ENCODE measurements at regions not wholly inside any gene's neighbourhood (a gene's known extent, or its start where the extent isn't known, plus 50 kb on each side); places are given as distances from the start of the nearest gene placed in this dataset.
"Not testable (repeated sequence)": the region's sequence is repeated elsewhere in the genome, so short reads cannot be mapped to it uniquely, and the experiment has no call there.

- no peak for ATAC-seq
Measured at GRCh38 chr13:54415753-54416366, 1387.2 kb downstream of the OLFM4 start.

DNA sequence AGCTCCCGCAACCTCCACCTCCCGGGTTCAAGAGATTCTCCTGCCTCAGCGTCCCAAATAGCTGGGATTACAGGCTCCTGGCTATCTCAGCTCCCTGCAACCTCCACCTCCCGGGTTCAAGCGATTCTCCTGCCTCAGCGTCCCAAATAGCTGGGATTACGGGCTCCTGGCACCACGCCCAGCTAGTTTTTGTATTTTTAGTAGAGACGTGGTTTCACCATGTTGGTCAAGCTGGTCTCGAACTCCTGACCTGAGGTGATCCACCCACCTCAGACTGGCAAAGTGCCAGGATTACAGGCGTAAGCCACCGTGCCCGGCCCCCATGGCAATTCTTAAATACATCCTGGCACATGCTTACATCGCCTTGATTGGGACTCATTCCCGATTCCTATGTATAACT lies 1394.3 kb downstream of the OLFM4 start:
- not testable (repeated sequence) for ATAC-seq

DNA sequence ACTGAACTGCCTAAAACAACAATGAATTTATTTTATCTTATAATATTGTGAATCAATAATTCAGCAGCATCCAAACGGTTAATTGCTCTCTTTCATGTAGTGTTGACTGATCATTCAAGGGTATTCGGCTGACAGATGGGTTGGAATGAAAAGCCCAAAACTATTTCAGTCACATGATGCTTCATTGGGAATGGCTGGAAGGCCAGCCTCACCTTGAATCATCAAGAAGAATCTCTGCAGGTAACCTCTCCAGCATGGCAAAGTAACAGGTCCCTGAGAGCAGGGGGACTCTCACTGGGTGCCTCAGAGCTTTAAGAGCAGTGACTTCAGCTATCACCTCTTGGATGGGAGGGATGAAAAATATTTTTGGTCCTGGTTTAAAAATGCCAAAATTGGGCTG lies 1395.7 kb downstream of the OLFM4 start:
- ATAC-seq = no peak

DNA sequence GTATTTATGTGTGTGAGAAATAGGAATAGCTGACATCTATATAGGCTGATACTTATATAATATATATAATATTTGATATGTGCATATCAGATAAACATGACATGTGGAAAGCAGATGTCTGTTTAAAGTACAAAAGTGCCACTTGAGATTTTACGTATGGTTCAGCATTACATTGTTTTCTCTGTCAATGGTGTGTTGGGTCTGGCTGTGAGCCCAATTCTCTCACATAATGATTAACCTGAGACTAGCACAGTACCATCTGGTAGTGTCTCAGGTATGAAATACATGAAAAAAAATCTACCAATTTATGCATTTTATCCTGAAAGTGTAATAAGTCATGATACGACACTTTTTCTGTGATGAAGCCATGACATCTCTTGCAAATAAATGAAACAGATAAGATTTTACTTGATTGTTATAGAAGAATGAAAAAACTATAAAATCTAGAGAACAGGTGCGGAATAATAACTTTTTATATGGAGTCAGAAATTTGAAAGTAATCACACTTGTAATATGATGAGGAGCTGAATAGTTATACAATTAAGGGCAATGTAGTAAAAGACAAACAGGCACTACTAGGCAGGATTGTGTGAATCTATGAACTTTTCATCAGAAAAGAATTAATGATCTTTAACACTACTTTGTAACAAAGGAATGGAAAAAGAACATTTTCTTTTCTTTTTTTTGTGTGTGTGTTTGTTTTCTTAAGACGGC lies 1405.0 kb downstream of the OLFM4 start:
- no peak for ATAC-seq

DNA sequence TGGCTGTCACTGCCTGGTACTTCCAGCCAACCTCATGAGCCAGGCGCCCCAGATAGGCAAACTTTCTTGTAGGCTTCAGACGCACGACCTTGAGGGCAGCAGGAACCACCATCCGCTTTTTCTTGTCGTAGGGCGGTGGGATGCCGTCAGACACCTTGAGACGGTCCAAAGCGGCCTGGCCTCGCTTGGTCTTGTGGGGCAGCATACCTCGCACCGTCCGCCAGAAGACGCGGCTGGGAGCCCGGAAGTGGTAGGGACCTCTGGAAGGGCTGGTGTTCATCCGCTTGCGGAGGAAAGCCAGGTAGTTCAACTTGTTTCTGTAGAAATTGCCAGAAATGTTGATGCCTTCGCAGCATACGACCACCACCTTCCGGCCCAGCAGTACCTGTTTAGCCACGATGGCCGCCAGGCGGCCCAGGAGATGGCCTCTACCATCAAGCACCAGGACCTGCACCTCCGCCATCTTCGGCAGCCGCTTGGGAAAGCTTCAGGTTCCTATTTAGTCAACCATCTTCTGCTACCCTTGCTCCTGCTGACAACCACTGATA lies 1412.3 kb downstream of the OLFM4 start:
- ATAC-seq = not testable (repeated sequence)

DNA sequence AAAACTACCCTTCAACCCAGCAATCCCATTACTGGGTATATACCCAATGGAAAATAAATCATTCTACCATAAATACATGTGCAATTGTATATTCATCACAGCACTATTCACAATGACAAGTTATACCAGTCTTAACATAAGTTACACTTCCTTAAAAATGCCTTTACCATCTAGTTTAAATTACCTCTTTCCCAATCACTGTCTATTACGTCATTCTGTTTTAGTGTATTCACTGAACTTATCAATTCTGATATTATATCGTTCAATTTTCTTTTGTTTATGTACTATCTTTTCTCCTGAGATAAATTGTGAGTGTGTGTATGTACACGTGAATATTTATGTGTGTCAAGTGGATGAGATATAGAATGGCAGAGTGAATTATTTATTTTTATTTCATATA lies 1416.8 kb downstream of the OLFM4 start:
- ATAC-seq = no peak

DNA sequence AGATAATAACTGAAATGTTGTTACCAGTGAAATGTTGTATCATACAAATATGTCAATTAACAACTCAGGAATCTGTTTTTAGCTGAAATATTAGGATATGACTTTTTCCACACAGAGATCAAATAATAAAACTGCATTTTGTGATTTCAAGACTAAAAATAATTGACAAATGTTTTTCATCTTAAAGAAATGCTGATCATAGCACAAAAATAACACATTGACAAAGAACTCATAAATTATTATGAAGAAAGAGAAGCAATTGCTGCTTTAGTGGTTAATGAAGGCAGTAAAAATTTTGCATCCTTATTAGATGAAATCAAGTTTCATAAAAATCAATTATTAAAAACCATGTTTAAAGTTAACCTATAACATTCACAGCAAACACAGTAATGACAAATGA lies 1417.3 kb downstream of the OLFM4 start:
- no peak for ATAC-seq

- ATAC-seq = no peak
Measured at GRCh38 chr13:54449922-54450321, 1421.3 kb downstream of the OLFM4 start.

DNA sequence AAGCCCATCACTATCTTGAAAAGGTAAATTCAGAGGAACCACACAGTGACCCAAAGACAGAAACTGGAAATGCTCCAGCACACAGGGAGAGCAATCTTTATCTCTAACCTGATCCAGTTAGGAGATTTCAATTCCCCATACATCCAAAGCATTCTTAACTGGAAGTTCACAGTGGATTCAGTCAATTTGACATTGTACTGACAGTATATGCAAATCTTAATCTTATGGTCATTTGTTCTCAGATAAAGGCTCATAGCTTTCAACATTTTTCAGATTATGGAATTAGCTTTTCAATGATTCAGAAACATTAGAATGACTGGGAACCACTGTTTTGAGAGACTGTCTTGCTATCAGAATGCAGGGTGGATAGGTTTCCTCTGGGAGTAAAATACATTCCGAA lies 1455.6 kb downstream of the OLFM4 start:
- no peak for ATAC-seq

- ATAC-seq = no peak
Measured at GRCh38 chr13:54486421-54487166, 1458.0 kb downstream of the OLFM4 start.

DNA sequence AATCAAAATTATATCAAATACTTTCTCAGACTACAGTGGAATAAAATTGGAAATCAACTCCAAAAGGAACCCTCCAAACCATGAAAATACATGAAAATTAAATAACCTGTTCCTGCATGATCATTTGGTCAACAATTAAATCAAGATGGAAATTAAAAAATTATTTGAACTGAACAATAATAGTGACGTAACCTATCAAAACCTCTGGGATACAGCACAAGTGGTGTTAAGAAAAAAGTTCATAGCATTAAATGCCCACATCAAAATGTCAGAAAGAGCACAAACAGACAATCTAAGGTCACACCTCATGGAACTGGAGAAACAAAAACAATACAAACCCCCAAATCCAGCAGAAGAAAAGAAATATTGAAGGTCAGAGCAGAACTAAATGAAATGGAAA lies 1460.7 kb downstream of the OLFM4 start:
- ATAC-seq = no peak

DNA sequence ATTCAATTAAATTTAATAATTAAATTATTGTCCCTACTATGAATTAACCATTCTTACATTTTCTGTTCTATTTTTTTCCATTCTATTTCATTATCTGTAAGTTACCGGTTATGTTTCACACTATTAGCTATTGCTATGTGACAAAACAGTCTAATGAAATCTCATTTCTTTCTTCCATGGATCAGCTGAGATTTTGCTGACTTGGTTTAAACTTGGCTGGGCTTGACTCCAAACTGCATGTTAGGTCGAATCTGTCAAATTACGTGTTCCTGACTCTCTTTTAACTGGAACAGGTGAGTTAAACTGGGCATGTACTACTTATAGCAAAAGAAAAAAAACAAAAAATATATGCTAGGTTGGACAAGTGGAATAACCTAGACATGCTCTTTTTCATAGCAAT lies 1464.4 kb downstream of the OLFM4 start:
- ATAC-seq = no peak

DNA sequence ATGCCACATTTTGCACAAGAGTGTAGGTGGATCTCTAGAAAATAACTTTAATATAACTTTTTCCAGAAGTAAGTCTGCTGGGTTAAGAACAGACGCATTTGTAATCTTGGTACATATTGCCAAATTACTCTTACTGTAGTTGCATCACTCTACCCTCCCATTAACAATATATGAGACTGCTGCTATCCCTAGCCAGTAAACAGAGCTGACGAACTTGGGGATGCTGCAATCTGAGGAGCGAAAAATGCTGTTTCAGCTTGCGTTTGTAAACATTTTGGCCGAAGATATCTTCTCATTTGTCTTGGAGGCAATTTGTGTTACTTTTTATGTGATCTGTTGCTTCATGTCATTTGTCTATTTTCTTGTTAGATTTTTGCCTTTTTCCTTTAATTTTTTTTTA lies 1482.8 kb downstream of the OLFM4 start:
- ATAC-seq = no peak

- no peak for ATAC-seq
Measured at GRCh38 chr13:54513254-54513653, 1484.6 kb downstream of the OLFM4 start.

GRCh38 chr13:54536112-54536511 lies 1507.5 kb downstream of the OLFM4 start:
- no peak for ATAC-seq

GRCh38 chr13:54563286-54563685 lies 1534.7 kb downstream of the OLFM4 start:
- ATAC-seq = no peak

- not testable (repeated sequence) for ATAC-seq
Measured at GRCh38 chr13:54572037-54572436, 1543.4 kb downstream of the OLFM4 start.

GRCh38 chr13:54573186-54573585 lies 1544.6 kb downstream of the OLFM4 start:
- ATAC-seq = no peak

GRCh38 chr13:54574791-54575190 lies 1546.2 kb downstream of the OLFM4 start:
- no peak for ATAC-seq

- ATAC-seq = no peak
Measured at GRCh38 chr13:54591540-54591939, 1562.9 kb downstream of the OLFM4 start.

DNA sequence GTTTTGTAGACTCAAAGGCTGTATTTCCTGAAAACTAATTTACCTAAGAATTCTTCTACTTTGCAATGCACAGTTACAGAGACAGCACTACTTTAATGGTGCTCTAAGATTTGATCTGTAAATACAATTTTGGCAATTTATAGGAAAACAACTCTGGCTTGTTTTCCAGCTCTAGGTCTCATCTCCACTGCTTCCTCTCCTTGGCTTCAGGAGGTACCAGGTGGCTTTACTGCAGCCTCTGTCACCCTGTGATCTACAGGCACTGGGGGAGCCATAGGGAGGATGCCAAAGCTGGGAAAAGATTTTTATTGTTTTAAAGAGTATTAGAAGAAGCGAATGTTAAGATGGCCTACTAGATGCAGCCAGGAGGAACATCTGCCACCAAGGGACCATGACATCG lies 1563.6 kb downstream of the OLFM4 start:
- no peak for ATAC-seq

DNA sequence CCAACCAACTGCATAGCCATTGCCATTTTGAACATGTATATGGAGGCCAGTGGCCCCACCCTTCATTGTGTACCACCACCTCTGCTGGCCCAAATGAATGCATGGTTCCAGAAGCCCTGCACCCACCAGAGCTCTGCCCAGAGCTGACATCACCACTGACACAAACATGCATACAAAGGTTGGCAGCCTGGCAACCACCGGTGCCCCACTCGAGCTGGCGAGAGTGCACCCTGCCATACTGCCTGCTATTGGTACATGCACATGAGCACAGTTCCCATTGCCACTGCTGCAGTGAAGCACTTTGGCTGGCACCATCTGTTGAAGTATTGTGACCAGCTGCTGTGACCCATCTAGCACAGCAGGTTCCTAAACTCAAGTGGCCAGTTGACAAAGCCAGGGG lies 1564.9 kb downstream of the OLFM4 start:
- no peak for ATAC-seq

DNA sequence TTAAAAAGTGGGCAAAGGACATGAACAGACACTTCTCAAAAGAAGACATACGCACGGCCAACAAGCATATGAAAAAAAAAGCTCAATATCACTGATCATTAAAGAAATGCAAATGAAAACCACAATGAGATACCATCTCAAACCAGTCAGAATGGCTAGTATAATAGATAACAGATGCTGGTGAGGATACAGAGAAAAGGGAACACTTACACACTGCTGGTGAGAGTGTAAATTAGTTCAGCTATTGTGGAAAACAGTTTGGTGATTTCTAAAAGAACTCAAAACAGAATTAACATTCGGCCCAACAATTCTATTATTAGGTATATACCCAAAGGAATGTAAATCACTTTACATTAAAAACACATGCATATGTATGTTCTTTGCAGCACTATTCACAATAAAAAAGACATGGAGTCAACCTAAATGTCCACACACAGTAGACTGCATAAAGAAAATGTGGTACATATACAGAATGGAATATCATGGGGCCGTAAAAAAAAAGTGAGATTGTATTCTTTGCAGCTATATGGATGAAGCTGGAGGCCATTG lies 1569.0 kb downstream of the OLFM4 start:
- no peak for ATAC-seq
